Stomach (tissue), 8 donors: ENCODE measurements at regions not wholly inside any gene's neighbourhood (a gene's known extent, or its start where the extent isn't known, plus 50 kb on each side); places are given as distances from the start of the nearest gene placed in this dataset.

Experiments
- DNase-seq, 2 donors: peaks; one replicate each; pipeline versions ENCODE4 v3.0.0 to v3.0.0-alpha.2; 2013 to 2019
- H3K27ac ChIP-seq, 5 donors: fragments of 200-600 bp in 4 of 5; sonication (generic) in 4 of 5; one replicate each; pipeline ENCODE4 v1.5.1; 2013 to 2019; ENCODE audit warnings: mild to moderate bottlenecking in 1 of 5, moderate library complexity in 1 of 5
- H3K27me3 ChIP-seq, 3 donors: fragments of 200-600 bp; sonication (generic); one replicate each; pipeline ENCODE4 v1.5.1; 2017 to 2019; ENCODE audit warnings: mixed run types in 1 of 3
- H3K36me3 ChIP-seq, 4 donors: fragments of 200-600 bp; sonication (generic); 1 replicate in 3 of 4; 2 replicates in 1 of 4; pipeline ENCODE4 v1.5.1; 2016 to 2019
- H3K4me1 ChIP-seq, 4 donors: fragments of 200-600 bp; sonication (generic); one replicate each; pipeline ENCODE4 v1.5.1; 2016 to 2019
- H3K4me3 ChIP-seq, 4 donors: fragments of 200-600 bp; sonication (generic) in 3 of 4; one replicate each; pipeline ENCODE4 v1.5.1; 2016 to 2019; ENCODE audit warnings: mild to moderate bottlenecking in 1 of 4
- H3K9me3 ChIP-seq, 4 donors: fragments of 200-600 bp; sonication (generic); one replicate each; pipeline ENCODE4 v1.5.1; 2016 to 2019
- EP300 ChIP-seq: sonication (generic); formaldehyde crosslinking; IDR thresholded peaks from one replicate; pipeline ENCODE4 v1.6.1; 2017; ENCODE audit warnings: antibody characterized with exemption
- POLR2A ChIP-seq, 4 donors: fragments of 450-650 bp; IDR thresholded peaks; one replicate each; pipeline ENCODE4 v1.6.1; 2016; ENCODE audit warnings: antibody characterized with exemption in 4 of 4, control low read depth in 2 of 4, mild to moderate bottlenecking in 1 of 4, moderate library complexity in 1 of 4
- POLR2AphosphoS5 ChIP-seq, 3 donors: sonication (generic); formaldehyde crosslinking; IDR thresholded peaks; one replicate each; pipeline ENCODE4 v1.6.1; 2016; ENCODE audit warnings: antibody characterized with exemption in 3 of 3
- WGBS, 5 donors: extraction: QIAGEN DNeasy Blood & Tissue Kit in 3 of 5; methylation state at CpG; one replicate each; pipeline versions ENCODE4 v1.1.5 to v1.1.7; 2013 to 2018; 5-methylcytosine and 5-hydroxymethylcytosine counted together
- intact Hi-C: fragments of 100-400 bp; cut with DNase I; formaldehyde crosslinking; loops from one replicate; pipeline ENCODE4 v1.15.1; 2023; ENCODE audit warnings: low total_unique reads
- TF ChIP-seq, protein P1 (sequence below), 7 experiments: fragments of 450-650 bp in 4 of 7; fragments of 200-600 bp in 3 of 7; sonication (generic) in 3 of 7; IDR thresholded peaks; one replicate each; pipeline ENCODE4 v1.5.1; 2016 to 2019; ENCODE audit warnings: antibody characterized with exemption in 7 of 7, control low read depth in 2 of 7, mild to moderate bottlenecking in 1 of 7
- donor health status: healthy with polysubstance abuse.
- donor health status: Bipolar disorder and iron deficiency.
- donor health status: healthy.

GRCh38 chr2:67487993-67488392 is 90.9 kb downstream of the ETAA1 start:
- Histone ChIP-seq H3K36me3 (no peaks in the 10 kb centered on the region), H3K27me3 (no peaks in the 10 kb centered on the region), H3K27ac (no peak overlapping the region), H3K4me1 (no peaks in the 10 kb centered on the region), H3K9me3 (no peaks in the 10 kb centered on the region), H3K4me3 (no peak overlapping the region)
- intact Hi-C loops, result no loop called here
- no peak for TF ChIP-seq EP300
- no peak for DNase-seq
- 90 to 96% (median 93%) methylated on average over 4 of the region's 4 CpGs for WGBS, 5 donors

- DNase-seq, result peak in 1 of 2 donors; percentile 18
- TF ChIP-seq, protein P1, sequence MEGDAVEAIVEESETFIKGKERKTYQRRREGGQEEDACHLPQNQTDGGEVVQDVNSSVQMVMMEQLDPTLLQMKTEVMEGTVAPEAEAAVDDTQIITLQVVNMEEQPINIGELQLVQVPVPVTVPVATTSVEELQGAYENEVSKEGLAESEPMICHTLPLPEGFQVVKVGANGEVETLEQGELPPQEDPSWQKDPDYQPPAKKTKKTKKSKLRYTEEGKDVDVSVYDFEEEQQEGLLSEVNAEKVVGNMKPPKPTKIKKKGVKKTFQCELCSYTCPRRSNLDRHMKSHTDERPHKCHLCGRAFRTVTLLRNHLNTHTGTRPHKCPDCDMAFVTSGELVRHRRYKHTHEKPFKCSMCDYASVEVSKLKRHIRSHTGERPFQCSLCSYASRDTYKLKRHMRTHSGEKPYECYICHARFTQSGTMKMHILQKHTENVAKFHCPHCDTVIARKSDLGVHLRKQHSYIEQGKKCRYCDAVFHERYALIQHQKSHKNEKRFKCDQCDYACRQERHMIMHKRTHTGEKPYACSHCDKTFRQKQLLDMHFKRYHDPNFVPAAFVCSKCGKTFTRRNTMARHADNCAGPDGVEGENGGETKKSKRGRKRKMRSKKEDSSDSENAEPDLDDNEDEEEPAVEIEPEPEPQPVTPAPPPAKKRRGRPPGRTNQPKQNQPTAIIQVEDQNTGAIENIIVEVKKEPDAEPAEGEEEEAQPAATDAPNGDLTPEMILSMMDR (IDR thresholded peaks at IDR 0.05), result no peak
- no peak for TF ChIP-seq POLR2AphosphoS5 (IDR thresholded peaks at IDR 0.05)
- no peak for TF ChIP-seq EP300
- no peak for TF ChIP-seq POLR2A (IDR thresholded peaks at IDR 0.05)
- WGBS, 5 donors, result 65 to 83% (median 80%) methylated on average over 8 of the region's 8 CpGs
- no peaks in the 10 kb centered on the region for H3K36me3 ChIP-seq
- no peaks in the 10 kb centered on the region for H3K27me3 ChIP-seq
- no peak overlapping the region for H3K27ac ChIP-seq
- H3K4me3 ChIP-seq, result no peak overlapping the region
- no peaks in the 10 kb centered on the region for H3K4me1 ChIP-seq
- intact Hi-C loops, result no loop called here
- H3K9me3 ChIP-seq, result no peaks in the 10 kb centered on the region
Measured at GRCh38 chr2:67489396-67489795, 92.3 kb downstream of the ETAA1 start.

- no peak overlapping the region for H3K4me3 ChIP-seq
- H3K36me3 ChIP-seq, result no peaks in the 10 kb centered on the region
- H3K4me1 ChIP-seq, result peaks cover 0 to 12% (median 3%) of the 10 kb centered on the region in 4 donors
- intact Hi-C loops, result no loop called here
- no peaks in the 10 kb centered on the region for H3K27me3 ChIP-seq
- no peak overlapping the region for H3K27ac ChIP-seq
- no peaks in the 10 kb centered on the region for H3K9me3 ChIP-seq
- WGBS, 5 donors, result 26 to 64% (median 51%) methylated on average over 1 of the region's 1 CpG
- no peak for DNase-seq
- TF ChIP-seq, protein P1 (IDR thresholded peaks at IDR 0.05), result no peak
- TF ChIP-seq POLR2AphosphoS5 (IDR thresholded peaks at IDR 0.05), result no peak
Measured at GRCh38 chr2:67498931-67499330, 101.8 kb downstream of the ETAA1 start.

DNA sequence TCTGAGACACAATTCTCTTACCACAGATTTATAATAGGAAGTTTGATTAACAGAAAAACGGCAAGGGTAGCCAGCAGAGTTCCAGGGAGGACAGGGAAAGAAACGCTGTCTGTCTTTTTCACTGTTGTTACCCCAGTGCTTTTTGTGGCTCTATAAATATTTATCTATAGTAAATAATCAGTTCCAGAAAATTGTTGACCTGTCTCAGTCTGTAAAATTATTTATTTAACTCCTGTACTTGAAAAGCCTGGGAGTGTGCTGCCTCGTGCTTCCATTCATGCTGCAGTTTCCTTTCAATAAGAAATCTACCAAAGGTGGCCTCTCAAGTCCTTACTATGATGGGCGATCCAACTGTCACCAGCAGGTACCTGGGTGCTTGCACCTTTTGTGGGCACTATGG is 102.9 kb downstream of the ETAA1 start:
- Histone ChIP-seq H3K4me1 (peaks cover 0 to 12% (median 3%) of the 10 kb centered on the region in 4 donors), H3K4me3 (no peak overlapping the region), H3K27ac (no peak overlapping the region), H3K36me3 (no peaks in the 10 kb centered on the region), H3K9me3 (no peaks in the 10 kb centered on the region), H3K27me3 (no peaks in the 10 kb centered on the region)
- intact Hi-C loops, result no loop called here
- DNase-seq, result no peak
- TF ChIP-seq POLR2A (IDR thresholded peaks at IDR 0.05) (no peak), EP300 (no peak), POLR2AphosphoS5 (IDR thresholded peaks at IDR 0.05) (no peak)
- TF ChIP-seq, protein P1 (IDR thresholded peaks at IDR 0.05), result no peak
- 19 to 37% (median 22%) methylated on average over 4 of the region's 4 CpGs for WGBS, 5 donors

- 46 to 64% (median 51%) methylated on average over 6 of the region's 6 CpGs for WGBS, 5 donors
Measured at GRCh38 chr2:67500541-67500940, 103.4 kb downstream of the ETAA1 start.

More at GRCh38 chr2:67500541-67500940, 103.4 kb downstream of the ETAA1 start:
- TF ChIP-seq EP300 (no peak), POLR2AphosphoS5 (IDR thresholded peaks at IDR 0.05) (no peak), POLR2A (IDR thresholded peaks at IDR 0.05) (no peak)
- TF ChIP-seq, protein P1 (IDR thresholded peaks at IDR 0.05), result no peak
- intact Hi-C loops, result no loop called here
- peaks cover 0 to 12% (median 3%) of the 10 kb centered on the region in 4 donors for H3K4me1 ChIP-seq
- no peaks in the 10 kb centered on the region for H3K27me3 ChIP-seq
- no peak overlapping the region for H3K4me3 ChIP-seq
- H3K27ac ChIP-seq, result no peak overlapping the region
- no peaks in the 10 kb centered on the region for H3K36me3 ChIP-seq
- DNase-seq, result no peak
- no peaks in the 10 kb centered on the region for H3K9me3 ChIP-seq
